ENCODE measurements at regions not wholly inside any gene's neighbourhood (a gene's known extent, or its start where the extent isn't known, plus 50 kb on each side); places are given as distances from the start of the nearest gene placed in this dataset.

DNA sequence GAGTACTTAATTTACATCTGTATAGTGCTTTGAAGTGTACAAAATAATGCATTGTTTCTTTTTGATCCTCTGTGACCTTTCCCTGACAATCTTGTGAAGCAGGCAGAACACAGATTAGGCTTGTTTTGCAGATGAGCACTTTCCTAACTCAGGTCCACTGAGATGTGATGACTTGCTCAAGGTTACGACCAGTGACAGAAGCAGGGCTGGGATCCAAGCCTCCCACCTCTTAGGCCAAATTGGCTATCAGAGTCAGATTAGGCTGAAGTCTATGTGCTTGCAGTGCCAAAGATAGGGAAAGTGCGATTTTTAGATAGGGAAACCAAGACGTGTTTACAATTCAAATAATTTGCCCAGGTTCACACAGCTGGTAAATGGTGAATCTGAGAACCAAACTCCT is 147.3 kb downstream of the OMA1 start:
- Histone ChIP-seq H3K4me2 (ENCODE audit: insufficient read depth, low read length) (no peak overlapping the region), H3K4me3 (ENCODE audit: insufficient read depth, low read length) (no peak overlapping the region), H3K27ac (ENCODE audit: low read depth, low read length) (no peak overlapping the region), H3K79me2 (ENCODE audit: insufficient read depth, low read length) (no peaks in the 10 kb centered on the region), H3K4me1 (ENCODE audit: insufficient read depth, low read length) (peaks cover 44% of the 10 kb centered on the region), H3K9me3 (ENCODE audit: low read depth, low read length) (no peaks in the 10 kb centered on the region), H4K20me1 (ENCODE audit: insufficient read depth, low read length) (no peaks in the 10 kb centered on the region), H2AFZ (ENCODE audit: low read length) (no peak overlapping the region), H3K36me3 (ENCODE audit: insufficient read depth, low read length) (no peaks in the 10 kb centered on the region), H3K27me3 (ENCODE audit: insufficient read depth, low read length) (no peaks in the 10 kb centered on the region)
- no peak for DNase-seq (ENCODE audit: insufficient read length, low spot score, missing footprints)
- no peak for TF ChIP-seq CTCF (IDR thresholded peaks at IDR 0.05; ENCODE audit: extremely low read depth, low read depth, low read length)

- Histone ChIP-seq H3K4me3 (ENCODE audit: insufficient read depth, low read length) (no peak overlapping the region), H3K36me3 (ENCODE audit: insufficient read depth, low read length) (no peaks in the 10 kb centered on the region), H3K27ac (ENCODE audit: low read depth, low read length) (no peak overlapping the region), H3K9me3 (ENCODE audit: low read depth, low read length) (no peaks in the 10 kb centered on the region), H3K4me2 (ENCODE audit: insufficient read depth, low read length) (no peak overlapping the region), H2AFZ (ENCODE audit: low read length) (no peak overlapping the region), H4K20me1 (ENCODE audit: insufficient read depth, low read length) (no peaks in the 10 kb centered on the region), H3K27me3 (ENCODE audit: insufficient read depth, low read length) (no peaks in the 10 kb centered on the region), H3K79me2 (ENCODE audit: insufficient read depth, low read length) (no peaks in the 10 kb centered on the region), H3K4me1 (ENCODE audit: insufficient read depth, low read length) (peaks cover 44% of the 10 kb centered on the region)
- DNase-seq (ENCODE audit: insufficient read length, low spot score, missing footprints), result no peak
- TF ChIP-seq CTCF (IDR thresholded peaks at IDR 0.05; ENCODE audit: extremely low read depth, low read depth, low read length), result no peak
Measured at GRCh38 chr1:58398714-58399113, 147.8 kb downstream of the OMA1 start.

- no peaks in the 10 kb centered on the region for H3K27me3 ChIP-seq (ENCODE audit: insufficient read depth, low read length)
- H3K79me2 ChIP-seq (ENCODE audit: insufficient read depth, low read length), result no peaks in the 10 kb centered on the region
- no peak overlapping the region for H3K4me3 ChIP-seq (ENCODE audit: insufficient read depth, low read length)
- H3K27ac ChIP-seq (ENCODE audit: low read depth, low read length), result no peak overlapping the region
- H4K20me1 ChIP-seq (ENCODE audit: insufficient read depth, low read length), result no peaks in the 10 kb centered on the region
- no peak overlapping the region for H3K4me2 ChIP-seq (ENCODE audit: insufficient read depth, low read length)
- no peak for TF ChIP-seq CTCF (IDR thresholded peaks at IDR 0.05; ENCODE audit: extremely low read depth, low read depth, low read length)
- no peaks in the 10 kb centered on the region for H3K9me3 ChIP-seq (ENCODE audit: low read depth, low read length)
- H3K36me3 ChIP-seq (ENCODE audit: insufficient read depth, low read length), result no peaks in the 10 kb centered on the region
- H3K4me1 ChIP-seq (ENCODE audit: insufficient read depth, low read length), result peaks cover 38% of the 10 kb centered on the region
- DNase-seq (ENCODE audit: insufficient read length, low spot score, missing footprints), result peak; percentile 82
- no peak overlapping the region for H2AFZ ChIP-seq (ENCODE audit: low read length)
Measured at GRCh38 chr1:58397187-58397820, 149.2 kb downstream of the OMA1 start.

GRCh38 chr1:58396150-58396549 is 150.4 kb downstream of the OMA1 start:
- no peaks in the 10 kb centered on the region for H3K9me3 ChIP-seq (ENCODE audit: low read depth, low read length)
- no peaks in the 10 kb centered on the region for H4K20me1 ChIP-seq (ENCODE audit: insufficient read depth, low read length)
- no peak overlapping the region for H3K4me3 ChIP-seq (ENCODE audit: insufficient read depth, low read length)
- TF ChIP-seq CTCF (IDR thresholded peaks at IDR 0.05; ENCODE audit: extremely low read depth, low read depth, low read length), result no peak
- H3K4me1 ChIP-seq (ENCODE audit: insufficient read depth, low read length), result peaks cover 31% of the 10 kb centered on the region
- H3K79me2 ChIP-seq (ENCODE audit: insufficient read depth, low read length), result no peaks in the 10 kb centered on the region
- no peak overlapping the region for H3K4me2 ChIP-seq (ENCODE audit: insufficient read depth, low read length)
- H3K27me3 ChIP-seq (ENCODE audit: insufficient read depth, low read length), result no peaks in the 10 kb centered on the region
- DNase-seq (ENCODE audit: insufficient read length, low spot score, missing footprints), result no peak
- no peak overlapping the region for H2AFZ ChIP-seq (ENCODE audit: low read length)
- no peak overlapping the region for H3K27ac ChIP-seq (ENCODE audit: low read depth, low read length)
- H3K36me3 ChIP-seq (ENCODE audit: insufficient read depth, low read length), result no peaks in the 10 kb centered on the region
